ENCODE measurements at regions not wholly inside any gene's neighbourhood (a gene's known extent, or its start where the extent isn't known, plus 50 kb on each side); places are given as distances from the start of the nearest gene placed in this dataset.

DNA sequence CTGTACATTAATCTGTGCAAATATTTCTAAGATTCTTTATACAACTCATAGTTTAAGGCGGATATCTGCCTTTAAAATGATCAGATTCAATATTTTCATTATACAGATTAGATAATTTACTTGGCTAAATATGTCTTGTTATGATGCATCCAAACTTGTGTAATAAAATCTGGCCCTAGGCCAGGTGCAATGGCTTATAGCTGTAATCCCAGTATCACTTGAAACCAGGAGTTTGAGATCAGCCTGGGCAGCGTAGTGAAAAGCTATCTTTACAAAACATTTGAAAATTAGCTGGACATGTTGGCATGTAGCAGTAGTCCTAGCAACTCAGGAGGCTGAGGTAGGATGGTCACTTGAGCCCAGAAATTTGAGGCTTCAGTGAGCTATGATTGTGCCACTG is 2002.2 kb upstream of the ACO1 start:
- no peaks in the 10 kb centered on the region for H3K9me2 ChIP-seq (replicated peaks; ENCODE audit: control insufficient read depth, low read length)
- H4K20me1 ChIP-seq (ENCODE audit: control insufficient read depth, insufficient read depth, low read depth, low read length) = no peaks in the 10 kb centered on the region
- H3K27ac ChIP-seq (ENCODE audit: low read depth, low read length) = no peak overlapping the region
- H3K79me2 ChIP-seq (ENCODE audit: control insufficient read depth, low read length) = no peaks in the 10 kb centered on the region
- H3K36me3 ChIP-seq (ENCODE audit: control insufficient read depth, low read length) = no peaks in the 10 kb centered on the region
- no peak overlapping the region for H3K4me2 ChIP-seq (ENCODE audit: low read length)
- TF ChIP-seq, protein P1, sequence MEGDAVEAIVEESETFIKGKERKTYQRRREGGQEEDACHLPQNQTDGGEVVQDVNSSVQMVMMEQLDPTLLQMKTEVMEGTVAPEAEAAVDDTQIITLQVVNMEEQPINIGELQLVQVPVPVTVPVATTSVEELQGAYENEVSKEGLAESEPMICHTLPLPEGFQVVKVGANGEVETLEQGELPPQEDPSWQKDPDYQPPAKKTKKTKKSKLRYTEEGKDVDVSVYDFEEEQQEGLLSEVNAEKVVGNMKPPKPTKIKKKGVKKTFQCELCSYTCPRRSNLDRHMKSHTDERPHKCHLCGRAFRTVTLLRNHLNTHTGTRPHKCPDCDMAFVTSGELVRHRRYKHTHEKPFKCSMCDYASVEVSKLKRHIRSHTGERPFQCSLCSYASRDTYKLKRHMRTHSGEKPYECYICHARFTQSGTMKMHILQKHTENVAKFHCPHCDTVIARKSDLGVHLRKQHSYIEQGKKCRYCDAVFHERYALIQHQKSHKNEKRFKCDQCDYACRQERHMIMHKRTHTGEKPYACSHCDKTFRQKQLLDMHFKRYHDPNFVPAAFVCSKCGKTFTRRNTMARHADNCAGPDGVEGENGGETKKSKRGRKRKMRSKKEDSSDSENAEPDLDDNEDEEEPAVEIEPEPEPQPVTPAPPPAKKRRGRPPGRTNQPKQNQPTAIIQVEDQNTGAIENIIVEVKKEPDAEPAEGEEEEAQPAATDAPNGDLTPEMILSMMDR (IDR thresholded peaks at IDR 0.05; ENCODE audit: low read depth, low read length, poor library complexity, severe bottlenecking) = no peak
- no peak for TF ChIP-seq EZH2phosphoT487 (IDR thresholded peaks at IDR 0.05; ENCODE audit: borderline replicate concordance, low read length)
- no peaks in the 10 kb centered on the region for H3K27me3 ChIP-seq (ENCODE audit: control insufficient read depth, low read length)
- H3F3A ChIP-seq (ENCODE audit: control insufficient read depth, insufficient read depth) = no peaks in the 10 kb centered on the region
- H3K4me3 ChIP-seq (ENCODE audit: low read length) = no peak overlapping the region
- H3K9me3 ChIP-seq (ENCODE audit: control insufficient read depth, insufficient read depth, low read length) = no peaks in the 10 kb centered on the region
- H3K4me1 ChIP-seq (ENCODE audit: control insufficient read depth, low read length) = no peaks in the 10 kb centered on the region

DNA sequence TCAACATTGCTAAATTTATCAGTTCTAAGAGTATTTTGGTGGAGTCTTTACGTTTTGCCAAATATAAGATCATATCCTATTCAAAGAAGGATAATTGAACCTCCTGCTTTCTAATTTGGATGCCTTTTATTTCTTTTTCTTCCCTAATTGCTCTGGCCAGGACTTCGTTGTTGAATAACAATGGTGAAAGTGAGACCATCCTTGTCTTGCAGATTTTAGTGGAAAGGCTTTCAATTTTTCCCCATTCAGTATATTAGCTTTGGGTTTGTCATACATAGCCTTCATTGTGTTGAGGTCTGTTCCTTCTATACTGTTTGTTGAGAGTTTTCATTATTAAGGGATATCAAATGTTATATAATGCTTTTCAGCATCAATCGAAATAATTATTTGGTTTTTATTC is 1974.2 kb upstream of the ACO1 start:
- no peaks in the 10 kb centered on the region for H3K9me3 ChIP-seq (ENCODE audit: control insufficient read depth, insufficient read depth, low read length)
- no peaks in the 10 kb centered on the region for H3K9me2 ChIP-seq (replicated peaks; ENCODE audit: control insufficient read depth, low read length)
- H3K4me3 ChIP-seq (ENCODE audit: low read length) = no peak overlapping the region
- H3F3A ChIP-seq (ENCODE audit: control insufficient read depth, insufficient read depth) = no peaks in the 10 kb centered on the region
- H3K79me2 ChIP-seq (ENCODE audit: control insufficient read depth, low read length) = no peaks in the 10 kb centered on the region
- H3K27me3 ChIP-seq (ENCODE audit: control insufficient read depth, low read length) = no peaks in the 10 kb centered on the region
- H3K27ac ChIP-seq (ENCODE audit: low read depth, low read length) = no peak overlapping the region
- no peak for TF ChIP-seq EZH2phosphoT487 (IDR thresholded peaks at IDR 0.05; ENCODE audit: borderline replicate concordance, low read length)
- TF ChIP-seq, protein P1 (IDR thresholded peaks at IDR 0.05; ENCODE audit: low read depth, low read length, poor library complexity, severe bottlenecking) = no peak
- H3K4me1 ChIP-seq (ENCODE audit: control insufficient read depth, low read length) = no peaks in the 10 kb centered on the region
- no peak overlapping the region for H3K4me2 ChIP-seq (ENCODE audit: low read length)
- H4K20me1 ChIP-seq (ENCODE audit: control insufficient read depth, insufficient read depth, low read depth, low read length) = no peaks in the 10 kb centered on the region
- no peaks in the 10 kb centered on the region for H3K36me3 ChIP-seq (ENCODE audit: control insufficient read depth, low read length)

DNA sequence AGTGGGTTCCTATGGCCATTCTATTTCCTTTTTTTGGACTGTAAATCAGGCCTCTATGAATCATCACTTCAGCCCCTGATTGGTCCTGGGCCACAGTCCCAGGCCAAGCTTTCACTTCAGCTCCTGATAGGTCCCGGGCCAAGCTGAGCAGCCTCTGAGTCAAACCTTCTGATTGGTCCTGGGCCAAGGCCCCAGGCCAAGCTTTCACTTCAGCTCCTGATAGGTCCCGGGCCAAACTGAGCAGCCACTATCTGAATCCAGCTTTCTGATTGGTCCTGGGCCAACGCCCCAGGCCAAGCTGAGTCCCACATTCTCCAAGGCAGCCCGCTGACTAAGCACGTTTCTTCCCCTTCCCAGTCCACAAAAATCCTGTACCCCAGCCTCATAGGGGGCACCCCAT is 1972.9 kb upstream of the ACO1 start:
- no peak for TF ChIP-seq EZH2phosphoT487 (IDR thresholded peaks at IDR 0.05; ENCODE audit: borderline replicate concordance, low read length)
- TF ChIP-seq, protein P1 (IDR thresholded peaks at IDR 0.05; ENCODE audit: low read depth, low read length, poor library complexity, severe bottlenecking) = no peak
- H3F3A ChIP-seq (ENCODE audit: control insufficient read depth, insufficient read depth) = no peaks in the 10 kb centered on the region
- H3K27me3 ChIP-seq (ENCODE audit: control insufficient read depth, low read length) = no peaks in the 10 kb centered on the region
- H3K4me1 ChIP-seq (ENCODE audit: control insufficient read depth, low read length) = no peaks in the 10 kb centered on the region
- H3K4me2 ChIP-seq (ENCODE audit: low read length) = no peak overlapping the region
- no peaks in the 10 kb centered on the region for H3K36me3 ChIP-seq (ENCODE audit: control insufficient read depth, low read length)
- no peak overlapping the region for H3K4me3 ChIP-seq (ENCODE audit: low read length)
- H3K9me3 ChIP-seq (ENCODE audit: control insufficient read depth, insufficient read depth, low read length) = no peaks in the 10 kb centered on the region
- H4K20me1 ChIP-seq (ENCODE audit: control insufficient read depth, insufficient read depth, low read depth, low read length) = no peaks in the 10 kb centered on the region
- H3K27ac ChIP-seq (ENCODE audit: low read depth, low read length) = no peak overlapping the region
- no peaks in the 10 kb centered on the region for H3K9me2 ChIP-seq (replicated peaks; ENCODE audit: control insufficient read depth, low read length)
- no peaks in the 10 kb centered on the region for H3K79me2 ChIP-seq (ENCODE audit: control insufficient read depth, low read length)

DNA sequence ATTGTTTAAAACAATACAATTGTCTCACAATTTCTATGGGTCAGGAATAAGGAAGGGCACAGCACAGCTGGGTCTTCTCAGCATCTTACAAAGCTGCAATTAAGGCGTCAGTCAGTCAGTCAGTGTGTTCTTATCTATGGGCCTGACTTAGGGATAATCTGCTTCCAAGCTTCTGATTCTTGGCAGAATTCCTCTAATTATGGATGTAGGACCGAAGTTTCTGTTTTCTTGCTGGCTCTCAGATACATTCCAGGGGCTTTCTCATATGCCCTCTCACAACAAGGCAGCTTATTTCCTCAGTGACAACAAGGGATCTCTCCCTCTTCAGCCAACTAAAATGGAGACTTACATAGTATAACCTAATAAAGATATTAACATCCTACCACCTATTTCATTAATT is 1925.3 kb upstream of the ACO1 start:
- H4K20me1 ChIP-seq (ENCODE audit: control insufficient read depth, insufficient read depth, low read depth, low read length) = no peaks in the 10 kb centered on the region
- H3F3A ChIP-seq (ENCODE audit: control insufficient read depth, insufficient read depth) = no peaks in the 10 kb centered on the region
- H3K27ac ChIP-seq (ENCODE audit: low read depth, low read length) = no peak overlapping the region
- TF ChIP-seq EZH2phosphoT487 (IDR thresholded peaks at IDR 0.05; ENCODE audit: borderline replicate concordance, low read length) = no peak
- TF ChIP-seq, protein P1 (IDR thresholded peaks at IDR 0.05; ENCODE audit: low read depth, low read length, poor library complexity, severe bottlenecking) = no peak
- no peak overlapping the region for H3K4me3 ChIP-seq (ENCODE audit: low read length)
- no peaks in the 10 kb centered on the region for H3K36me3 ChIP-seq (ENCODE audit: control insufficient read depth, low read length)
- no peaks in the 10 kb centered on the region for H3K4me1 ChIP-seq (ENCODE audit: control insufficient read depth, low read length)
- no peaks in the 10 kb centered on the region for H3K79me2 ChIP-seq (ENCODE audit: control insufficient read depth, low read length)
- no peaks in the 10 kb centered on the region for H3K9me2 ChIP-seq (replicated peaks; ENCODE audit: control insufficient read depth, low read length)
- H3K27me3 ChIP-seq (ENCODE audit: control insufficient read depth, low read length) = no peaks in the 10 kb centered on the region
- no peak overlapping the region for H3K4me2 ChIP-seq (ENCODE audit: low read length)
- H3K9me3 ChIP-seq (ENCODE audit: control insufficient read depth, insufficient read depth, low read length) = no peaks in the 10 kb centered on the region

Measured in DOHH2 (cell line).